ENCODE measurements at regions not wholly inside any gene's neighbourhood (a gene's known extent, or its start where the extent isn't known, plus 50 kb on each side); places are given as distances from the start of the nearest gene placed in this dataset.

DNA sequence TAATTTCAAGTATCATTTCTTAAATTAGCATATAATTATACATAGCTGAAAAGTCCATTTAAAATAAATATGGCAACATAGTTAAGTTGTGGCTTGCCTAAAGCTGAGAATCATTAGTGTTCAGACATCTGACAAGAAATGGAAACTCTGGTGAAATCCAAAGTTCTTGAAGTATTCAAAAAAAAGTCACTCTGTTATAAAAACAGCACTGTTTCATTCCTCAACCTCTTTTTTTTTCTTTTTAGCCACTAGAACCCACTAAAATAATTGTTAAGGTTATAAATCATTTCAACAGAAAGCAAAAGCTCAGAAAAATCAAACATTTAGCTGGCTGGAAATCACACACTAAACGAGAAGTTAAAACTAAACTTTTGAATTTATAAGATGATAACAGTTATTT is 476.7 kb downstream of the LTN1 start:
- Histone ChIP-seq H3K4me3 (no peak overlapping the region), H3K27me3 (no peaks in the 10 kb centered on the region), H3K9me3 (no peaks in the 10 kb centered on the region), H3K27ac (no peak overlapping the region), H3K36me3 (no peaks in the 10 kb centered on the region), H3K4me1 (no peaks in the 10 kb centered on the region)
- no peak for DNase-seq (ENCODE audit: low spot score in 2 of 2)
- TF ChIP-seq, protein P1, sequence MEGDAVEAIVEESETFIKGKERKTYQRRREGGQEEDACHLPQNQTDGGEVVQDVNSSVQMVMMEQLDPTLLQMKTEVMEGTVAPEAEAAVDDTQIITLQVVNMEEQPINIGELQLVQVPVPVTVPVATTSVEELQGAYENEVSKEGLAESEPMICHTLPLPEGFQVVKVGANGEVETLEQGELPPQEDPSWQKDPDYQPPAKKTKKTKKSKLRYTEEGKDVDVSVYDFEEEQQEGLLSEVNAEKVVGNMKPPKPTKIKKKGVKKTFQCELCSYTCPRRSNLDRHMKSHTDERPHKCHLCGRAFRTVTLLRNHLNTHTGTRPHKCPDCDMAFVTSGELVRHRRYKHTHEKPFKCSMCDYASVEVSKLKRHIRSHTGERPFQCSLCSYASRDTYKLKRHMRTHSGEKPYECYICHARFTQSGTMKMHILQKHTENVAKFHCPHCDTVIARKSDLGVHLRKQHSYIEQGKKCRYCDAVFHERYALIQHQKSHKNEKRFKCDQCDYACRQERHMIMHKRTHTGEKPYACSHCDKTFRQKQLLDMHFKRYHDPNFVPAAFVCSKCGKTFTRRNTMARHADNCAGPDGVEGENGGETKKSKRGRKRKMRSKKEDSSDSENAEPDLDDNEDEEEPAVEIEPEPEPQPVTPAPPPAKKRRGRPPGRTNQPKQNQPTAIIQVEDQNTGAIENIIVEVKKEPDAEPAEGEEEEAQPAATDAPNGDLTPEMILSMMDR (IDR thresholded peaks at IDR 0.05), result no peak
- no peak for TF ChIP-seq EP300 (IDR thresholded peaks at IDR 0.05)
- TF ChIP-seq POLR2AphosphoS5 (IDR thresholded peaks at IDR 0.05), result no peak
- TF ChIP-seq POLR2A (IDR thresholded peaks at IDR 0.05), result no peak
- 37% methylated on average over 1 of the region's 1 CpG for WGBS

DNA sequence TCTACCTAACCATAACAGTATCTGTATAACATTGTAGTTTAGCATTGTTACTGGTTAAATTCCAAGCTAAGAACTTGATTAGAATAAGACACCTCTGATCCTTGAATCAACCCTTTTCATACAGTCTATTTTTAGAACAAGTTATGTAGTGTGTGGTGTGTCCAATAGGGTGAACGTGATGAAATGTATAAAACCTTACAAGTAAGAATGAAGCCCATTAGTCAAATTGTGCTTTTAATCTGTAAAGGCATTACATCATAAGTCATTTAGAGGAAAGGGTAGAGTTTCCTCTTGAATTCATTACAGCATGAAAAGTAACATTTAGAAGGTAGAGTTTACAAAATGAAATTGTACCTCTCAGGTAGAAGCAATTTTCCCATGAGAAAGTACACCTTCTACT is 479.2 kb downstream of the LTN1 start:
- Histone ChIP-seq H3K27ac (no peak overlapping the region), H3K4me3 (no peak overlapping the region), H3K36me3 (no peaks in the 10 kb centered on the region), H3K4me1 (no peaks in the 10 kb centered on the region), H3K27me3 (no peaks in the 10 kb centered on the region), H3K9me3 (no peaks in the 10 kb centered on the region)
- WGBS, result 38% methylated on average over 1 of the region's 1 CpG
- no peak for DNase-seq (ENCODE audit: low spot score in 2 of 2)
- TF ChIP-seq, protein P1 (IDR thresholded peaks at IDR 0.05), result no peak
- TF ChIP-seq EP300 (IDR thresholded peaks at IDR 0.05), result no peak
- no peak for TF ChIP-seq POLR2AphosphoS5 (IDR thresholded peaks at IDR 0.05)
- TF ChIP-seq POLR2A (IDR thresholded peaks at IDR 0.05), result no peak

DNA sequence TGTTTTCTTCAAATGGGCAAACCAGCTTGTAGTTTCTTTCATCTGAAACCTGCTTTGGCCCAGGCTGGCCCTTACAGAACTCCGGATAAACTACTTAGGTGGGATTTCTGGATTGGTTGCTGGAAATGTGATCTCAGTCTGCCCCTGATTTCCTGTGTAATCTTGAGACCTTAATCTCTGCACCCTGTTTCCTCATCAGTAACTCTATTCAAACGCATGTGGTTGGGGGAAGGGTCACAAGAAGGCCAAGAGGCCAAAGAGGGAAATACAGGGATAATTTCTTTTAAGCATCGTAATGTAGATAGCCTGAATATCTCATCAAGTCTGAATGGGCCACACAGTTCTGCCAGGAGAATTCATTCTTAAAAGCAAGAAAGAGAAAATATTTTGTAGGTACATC is 483.6 kb downstream of the LTN1 start:
- Histone ChIP-seq H3K9me3 (no peaks in the 10 kb centered on the region), H3K4me1 (no peaks in the 10 kb centered on the region), H3K36me3 (no peaks in the 10 kb centered on the region), H3K4me3 (no peak overlapping the region), H3K27me3 (no peaks in the 10 kb centered on the region), H3K27ac (no peak overlapping the region)
- no peak for DNase-seq (ENCODE audit: low spot score in 2 of 2)
- WGBS, result 65% methylated on average over 3 of the region's 3 CpGs
- TF ChIP-seq POLR2A (IDR thresholded peaks at IDR 0.05), result no peak
- TF ChIP-seq EP300 (IDR thresholded peaks at IDR 0.05), result no peak
- TF ChIP-seq POLR2AphosphoS5 (IDR thresholded peaks at IDR 0.05), result no peak
- TF ChIP-seq, protein P1 (IDR thresholded peaks at IDR 0.05), result no peak

DNA sequence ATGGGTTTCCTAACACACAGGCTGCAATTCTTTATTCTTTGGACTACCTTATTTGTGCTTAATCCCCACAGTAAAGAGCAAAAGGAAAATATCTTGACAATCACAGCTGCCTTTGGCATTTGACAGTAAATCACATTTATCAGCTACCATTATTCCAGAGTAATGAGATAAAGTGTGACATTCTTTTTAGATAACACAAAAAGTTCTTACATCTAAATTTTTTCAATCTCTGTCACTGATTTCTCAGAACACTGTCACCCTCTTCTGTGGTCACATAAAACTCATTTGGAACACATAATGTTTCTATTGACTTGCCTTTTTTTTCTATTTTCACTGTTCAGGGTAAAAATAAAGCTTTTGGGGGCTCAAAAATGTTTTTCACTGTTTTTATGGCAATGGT is 484.6 kb downstream of the LTN1 start:
- TF ChIP-seq POLR2A (IDR thresholded peaks at IDR 0.05) (no peak), POLR2AphosphoS5 (IDR thresholded peaks at IDR 0.05) (no peak), EP300 (IDR thresholded peaks at IDR 0.05) (no peak)
- TF ChIP-seq, protein P1 (IDR thresholded peaks at IDR 0.05), result no peak
- no peaks in the 10 kb centered on the region for H3K36me3 ChIP-seq
- no peaks in the 10 kb centered on the region for H3K27me3 ChIP-seq
- H3K4me1 ChIP-seq, result no peaks in the 10 kb centered on the region
- H3K4me3 ChIP-seq, result no peak overlapping the region
- no peaks in the 10 kb centered on the region for H3K9me3 ChIP-seq
- DNase-seq (ENCODE audit: low spot score in 2 of 2), result no peak
- no peak overlapping the region for H3K27ac ChIP-seq

DNA sequence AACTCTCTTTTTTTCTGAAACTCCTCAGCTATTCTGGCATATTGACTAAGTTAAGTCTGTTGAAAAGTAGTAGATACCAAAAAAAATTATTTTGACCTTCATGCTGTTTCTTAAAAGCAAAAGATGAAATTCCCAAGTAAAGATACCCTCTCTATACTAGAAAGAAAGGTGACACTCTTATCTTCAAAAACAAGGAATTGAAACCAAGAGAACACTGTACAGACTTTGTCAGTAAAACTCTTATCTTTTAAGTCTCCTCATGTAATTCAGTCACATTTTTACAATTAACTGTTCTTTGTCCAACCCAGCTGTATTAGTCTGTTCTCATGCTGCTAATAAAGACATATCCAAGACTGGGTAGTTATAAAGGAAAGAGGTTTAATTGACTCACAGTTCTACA is 496.2 kb downstream of the LTN1 start:
- DNase-seq (ENCODE audit: low spot score in 2 of 2), result no peak
- no peak overlapping the region for H3K4me3 ChIP-seq
- H3K27ac ChIP-seq, result no peak overlapping the region
- H3K36me3 ChIP-seq, result no peaks in the 10 kb centered on the region
- H3K27me3 ChIP-seq, result no peaks in the 10 kb centered on the region
- TF ChIP-seq POLR2AphosphoS5 (IDR thresholded peaks at IDR 0.05), result no peak
- TF ChIP-seq POLR2A (IDR thresholded peaks at IDR 0.05), result no peak
- no peak for TF ChIP-seq EP300 (IDR thresholded peaks at IDR 0.05)
- TF ChIP-seq, protein P1 (IDR thresholded peaks at IDR 0.05), result no peak
- no peaks in the 10 kb centered on the region for H3K4me1 ChIP-seq
- no peaks in the 10 kb centered on the region for H3K9me3 ChIP-seq

Measured in suprapubic skin (tissue), 4 donors.